ENCODE measurements at regions not wholly inside any gene's neighbourhood (a gene's known extent, or its start where the extent isn't known, plus 50 kb on each side); places are given as distances from the start of the nearest gene placed in this dataset.

- TF ChIP-seq RAD21 (IDR thresholded peaks at IDR 0.05; ENCODE audit: low read depth) = no peak
- no peak for TF ChIP-seq EZH2 (IDR thresholded peaks at IDR 0.05)
- TF ChIP-seq EZH2phosphoT487 (IDR thresholded peaks at IDR 0.05; ENCODE audit: borderline replicate concordance) = no peak
- TF ChIP-seq SRF (IDR thresholded peaks at IDR 0.05; ENCODE audit: low read depth) = no peak
- no peak for TF ChIP-seq POLR2A (IDR thresholded peaks at IDR 0.05; ENCODE audit: borderline replicate concordance, extremely low read depth, insufficient read depth, insufficient read length)
- no peak for TF ChIP-seq SP1 (IDR thresholded peaks at IDR 0.05; ENCODE audit: low read depth)
- TF ChIP-seq YY1 (IDR thresholded peaks at IDR 0.05; ENCODE audit: extremely low read depth, insufficient replicate concordance, low read depth, low read length) = no peak
- no peak for TF ChIP-seq CTCF (IDR thresholded peaks at IDR 0.05 in 2 of 3, conservative IDR thresholded peaks at IDR 0.05 in 1 of 3; ENCODE audit: borderline replicate concordance in 1 of 3, insufficient read depth in 1 of 3, low read depth in 2 of 3, low read length in 2 of 3)
Observed at GRCh38 chr2:17311106-17311619, 207.1 kb downstream of the RAD51AP2 start.

All from HCT116 (cell line).